Sigmoid colon (tissue), 4 donors: ENCODE measurements at regions not wholly inside any gene's neighbourhood (a gene's known extent, or its start where the extent isn't known, plus 50 kb on each side); places are given as distances from the start of the nearest gene placed in this dataset.

Experiments
- EP300 ChIP-seq, 4 donors: sonication (generic); formaldehyde crosslinking; IDR thresholded peaks; one replicate each; pipeline ENCODE4 v1.6.1; 2017; ENCODE audit warnings: antibody characterized with exemption in 4 of 4
- POLR2A ChIP-seq, 2 donors: fragments of 450-650 bp; IDR thresholded peaks; one replicate each; pipeline ENCODE4 v1.6.1; 2016; ENCODE audit warnings: antibody characterized with exemption in 2 of 2, mild to moderate bottlenecking in 2 of 2, moderate library complexity in 2 of 2
- POLR2AphosphoS5 ChIP-seq, 4 donors: sonication (generic); formaldehyde crosslinking; IDR thresholded peaks; one replicate each; pipeline ENCODE4 v1.6.1; 2017; ENCODE audit warnings: antibody characterized with exemption in 4 of 4
- TF ChIP-seq, protein P1 (sequence below), 4 experiments: fragments of 450-650 bp in 3 of 4; fragments of 200-600 bp in 1 of 4; IDR thresholded peaks; one replicate each; pipeline ENCODE4 v1.5.1; 2016 to 2019; ENCODE audit warnings: antibody characterized with exemption in 4 of 4, mild to moderate bottlenecking in 3 of 4, moderate library complexity in 2 of 4

DNA sequence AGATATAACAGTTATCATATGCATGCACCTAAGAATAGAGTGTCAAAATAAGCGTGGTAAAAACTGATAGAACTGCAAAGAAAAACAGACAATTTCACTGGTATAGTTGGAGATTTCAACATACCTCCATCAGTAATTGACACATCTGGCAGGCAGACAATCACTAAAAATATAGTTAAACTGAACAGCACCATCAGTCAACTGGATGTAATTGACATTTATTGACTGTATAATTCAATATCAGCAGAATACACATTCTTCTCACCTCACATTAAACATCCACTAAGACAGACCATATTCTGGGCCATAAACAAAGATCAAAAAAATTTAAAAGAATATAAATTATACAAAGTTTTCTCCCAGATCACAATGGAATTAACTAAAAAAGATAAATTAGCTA, 378.5 kb upstream of the RGPD4 start:
- no peak for TF ChIP-seq EP300 (IDR thresholded peaks at IDR 0.05)
- TF ChIP-seq, protein P1, sequence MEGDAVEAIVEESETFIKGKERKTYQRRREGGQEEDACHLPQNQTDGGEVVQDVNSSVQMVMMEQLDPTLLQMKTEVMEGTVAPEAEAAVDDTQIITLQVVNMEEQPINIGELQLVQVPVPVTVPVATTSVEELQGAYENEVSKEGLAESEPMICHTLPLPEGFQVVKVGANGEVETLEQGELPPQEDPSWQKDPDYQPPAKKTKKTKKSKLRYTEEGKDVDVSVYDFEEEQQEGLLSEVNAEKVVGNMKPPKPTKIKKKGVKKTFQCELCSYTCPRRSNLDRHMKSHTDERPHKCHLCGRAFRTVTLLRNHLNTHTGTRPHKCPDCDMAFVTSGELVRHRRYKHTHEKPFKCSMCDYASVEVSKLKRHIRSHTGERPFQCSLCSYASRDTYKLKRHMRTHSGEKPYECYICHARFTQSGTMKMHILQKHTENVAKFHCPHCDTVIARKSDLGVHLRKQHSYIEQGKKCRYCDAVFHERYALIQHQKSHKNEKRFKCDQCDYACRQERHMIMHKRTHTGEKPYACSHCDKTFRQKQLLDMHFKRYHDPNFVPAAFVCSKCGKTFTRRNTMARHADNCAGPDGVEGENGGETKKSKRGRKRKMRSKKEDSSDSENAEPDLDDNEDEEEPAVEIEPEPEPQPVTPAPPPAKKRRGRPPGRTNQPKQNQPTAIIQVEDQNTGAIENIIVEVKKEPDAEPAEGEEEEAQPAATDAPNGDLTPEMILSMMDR (IDR thresholded peaks at IDR 0.05): no peak
- TF ChIP-seq POLR2AphosphoS5 (IDR thresholded peaks at IDR 0.05): no peak
- TF ChIP-seq POLR2A (IDR thresholded peaks at IDR 0.05): no peak
